ENCODE measurements at regions not wholly inside any gene's neighbourhood (a gene's known extent, or its start where the extent isn't known, plus 50 kb on each side); places are given as distances from the start of the nearest gene placed in this dataset.

DNA sequence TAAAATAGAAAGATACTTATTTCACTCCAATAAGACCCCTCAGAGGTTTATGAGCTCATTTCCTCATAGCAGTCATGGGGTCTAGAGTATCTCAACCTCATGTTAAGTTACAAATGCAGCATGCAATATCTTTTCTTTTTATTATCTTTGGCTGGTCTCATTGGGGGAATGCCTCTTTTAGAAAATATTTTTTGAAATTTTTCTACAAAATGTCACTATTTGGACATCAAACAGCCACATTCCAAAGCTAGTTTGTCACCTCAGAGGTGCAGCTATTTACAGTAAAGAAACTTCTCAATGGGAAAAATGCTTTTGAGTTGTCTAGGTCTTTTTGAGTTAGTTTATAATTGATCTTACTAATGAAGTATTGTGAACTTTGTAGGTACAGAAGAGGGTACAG lies 370.7 kb upstream of the LRATD1 start:
- dilution Hi-C loops (cut with MboI; ENCODE audit: extremely low pct_ligation_motif_present, low sequenced_read_pairs), result no loop called here
- DNase-seq (ENCODE audit: low read depth, low spot score) (no peak), FAIRE-seq (no peak)
- no peak overlapping the region for H3K4me3 ChIP-seq (replicated peaks in 1 of 3; ENCODE audit: insufficient read depth in 1 of 3, low read depth in 1 of 3, low read length in 3 of 3)
- CTCF ChIA-PET, result no interaction called here
- no peak overlapping the region for H2AFZ ChIP-seq (ENCODE audit: low read depth, low read length)
- H3K79me2 ChIP-seq (ENCODE audit: control insufficient read depth, insufficient read depth, low read length), result no peaks in the 10 kb centered on the region
- H3K4me2 ChIP-seq (ENCODE audit: insufficient read depth, low read length), result no peak overlapping the region
- no TSS peak for BruUV-seq (replicated peaks)
- H3K9me3 ChIP-seq (replicated peaks; ENCODE audit: control insufficient read depth, insufficient read depth, low read length), result peaks cover 3% of the 10 kb centered on the region
- no peaks in the 10 kb centered on the region for H3K9me1 ChIP-seq (replicated peaks; ENCODE audit: control insufficient read depth, extremely low read depth, insufficient read depth, low read length)
- no peaks in the 10 kb centered on the region for H3K4me1 ChIP-seq (ENCODE audit: control insufficient read depth, extremely low read depth, insufficient read depth, low read length)
- H3K27me3 ChIP-seq (ENCODE audit: control insufficient read depth in 2 of 2, insufficient read depth in 2 of 2, low read length in 2 of 2), result no peaks in the 10 kb centered on the region
- H4K20me1 ChIP-seq (replicated peaks; ENCODE audit: control insufficient read depth, extremely low read depth, insufficient read depth, low read length), result no peaks in the 10 kb centered on the region
- no peak overlapping the region for H3K9ac ChIP-seq (replicated peaks; ENCODE audit: extremely low read depth, insufficient read depth, low read length)
- intact Hi-C loops (cut with micrococcal nuclease), result no loop called here
- no peak overlapping the region for H3K27ac ChIP-seq (ENCODE audit: insufficient read depth, low read depth, low read length)
- no peaks in the 10 kb centered on the region for H3K36me3 ChIP-seq (ENCODE audit: control insufficient read depth in 2 of 2, extremely low read depth in 1 of 2, insufficient read depth in 2 of 2, low read length in 2 of 2)
- POLR2A ChIA-PET, result no interaction called here
- TF ChIP-seq POLR2AphosphoS5 (IDR thresholded peaks at IDR 0.05; ENCODE audit: insufficient read depth, low read depth, low read length) (no peak), GATA2 (IDR thresholded peaks at IDR 0.05; ENCODE audit: insufficient read depth, insufficient read length, low read depth, low read length) (no peak), FOS (IDR thresholded peaks at IDR 0.05; ENCODE audit: borderline replicate concordance, insufficient read depth, low read length) (no peak), EZH2 (IDR thresholded peaks at IDR 0.05; ENCODE audit: borderline replicate concordance, low read depth, low read length, severe bottlenecking) (no peak), MYC (IDR thresholded peaks at IDR 0.05; ENCODE audit: low read depth, low read length) (no peak), JUN (IDR thresholded peaks at IDR 0.05; ENCODE audit: borderline replicate concordance, insufficient read depth, insufficient read length, low read depth) (no peak), POLR2A (IDR thresholded peaks at IDR 0.05; ENCODE audit: low read depth, low read length) (no peak)
- TF ChIP-seq, protein P1, sequence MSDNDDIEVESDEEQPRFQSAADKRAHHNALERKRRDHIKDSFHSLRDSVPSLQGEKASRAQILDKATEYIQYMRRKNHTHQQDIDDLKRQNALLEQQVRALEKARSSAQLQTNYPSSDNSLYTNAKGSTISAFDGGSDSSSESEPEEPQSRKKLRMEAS (IDR thresholded peaks at IDR 0.05; ENCODE audit: insufficient read depth, insufficient read length), result no peak
- TF ChIP-seq, protein P2, sequence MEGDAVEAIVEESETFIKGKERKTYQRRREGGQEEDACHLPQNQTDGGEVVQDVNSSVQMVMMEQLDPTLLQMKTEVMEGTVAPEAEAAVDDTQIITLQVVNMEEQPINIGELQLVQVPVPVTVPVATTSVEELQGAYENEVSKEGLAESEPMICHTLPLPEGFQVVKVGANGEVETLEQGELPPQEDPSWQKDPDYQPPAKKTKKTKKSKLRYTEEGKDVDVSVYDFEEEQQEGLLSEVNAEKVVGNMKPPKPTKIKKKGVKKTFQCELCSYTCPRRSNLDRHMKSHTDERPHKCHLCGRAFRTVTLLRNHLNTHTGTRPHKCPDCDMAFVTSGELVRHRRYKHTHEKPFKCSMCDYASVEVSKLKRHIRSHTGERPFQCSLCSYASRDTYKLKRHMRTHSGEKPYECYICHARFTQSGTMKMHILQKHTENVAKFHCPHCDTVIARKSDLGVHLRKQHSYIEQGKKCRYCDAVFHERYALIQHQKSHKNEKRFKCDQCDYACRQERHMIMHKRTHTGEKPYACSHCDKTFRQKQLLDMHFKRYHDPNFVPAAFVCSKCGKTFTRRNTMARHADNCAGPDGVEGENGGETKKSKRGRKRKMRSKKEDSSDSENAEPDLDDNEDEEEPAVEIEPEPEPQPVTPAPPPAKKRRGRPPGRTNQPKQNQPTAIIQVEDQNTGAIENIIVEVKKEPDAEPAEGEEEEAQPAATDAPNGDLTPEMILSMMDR (IDR thresholded peaks at IDR 0.05; ENCODE audit: extremely low read depth in 1 of 2, insufficient read depth in 1 of 2, low read depth in 1 of 2, low read length in 2 of 2), result no peak

Data from endothelial cell of umbilical vein (primary cell).